ENCODE measurements at regions not wholly inside any gene's neighbourhood (a gene's known extent, or its start where the extent isn't known, plus 50 kb on each side); places are given as distances from the start of the nearest gene placed in this dataset.

GRCh38 chr15:27692438-27692837 is 406.7 kb downstream of the OCA2 start:
- TF ChIP-seq POLR2A (IDR thresholded peaks at IDR 0.05) (no peak), CTCF (IDR thresholded peaks at IDR 0.05 in 8 of 11, conservative IDR thresholded peaks at IDR 0.05 in 3 of 11) (no peak)

Measured in spleen (tissue), 7 donors.